ENCODE measurements at regions not wholly inside any gene's neighbourhood (a gene's known extent, or its start where the extent isn't known, plus 50 kb on each side); places are given as distances from the start of the nearest gene placed in this dataset.

- H3K27ac Mint-ChIP-seq: peak overlapping the region; percentile 4
- no peaks in the 10 kb centered on the region for H3K9me3 Mint-ChIP-seq (ENCODE audit: low read depth)
Measured at GRCh38 chr2:42118754-42119569, 50.2 kb upstream of the EML4 start.

More at GRCh38 chr2:42118754-42119569, 50.2 kb upstream of the EML4 start:
- ATAC-seq (no peak), DNase-seq (no peak)
- Mint-ChIP-seq H3K27me3 (no peaks in the 10 kb centered on the region), H3K4me1 (peaks cover 40% of the 10 kb centered on the region), H3K4me3 (no peak overlapping the region), H3K36me3 (ENCODE audit: low read depth) (no peaks in the 10 kb centered on the region)
- CTCF ChIA-PET: interaction anchor here (0.5 to 1.6 kb wide), 9 partner anchors 9 to 160 kb away, joined by 3 to 6 read pairs (median 3); no protein-coding TSS in a partner anchor
- POLR2A ChIA-PET: no interaction called here
- intact Hi-C loops (cut with DNase I, micrococcal nuclease): no loop called here

All from activated CD4-positive, alpha-beta T cell treated with anti-CD3 and anti-CD28 coated beads for 36 hours (primary cell).